Activated CD4-positive, alpha-beta T cell treated with anti-CD3 and anti-CD28 coated beads for 36 hours (primary cell): ENCODE measurements at regions not wholly inside any gene's neighbourhood (a gene's known extent, or its start where the extent isn't known, plus 50 kb on each side); places are given as distances from the start of the nearest gene placed in this dataset.
"Not testable (repeated sequence)": the region's sequence is repeated elsewhere in the genome, so short reads cannot be mapped to it uniquely, and the experiment has no call there.

Experiments used
- ATAC-seq: fragments of 200-7000 bp; cut with Tn5 transposase; one replicate; pipeline ENCODE4 v1.10.0; 2021; ENCODE audit warnings: mild to moderate bottlenecking, moderate library complexity
- CTCF ChIA-PET: fragments of 350-600 bp; sonication (Branson Sonifier 250); formaldehyde crosslinking; loops from one replicate; lab custom pipeline; 2021; ENCODE audit warnings: antibody characterized with exemption; lab: Charles Lee
- POLR2A ChIA-PET: fragments of 350-600 bp; sonication (Branson Sonifier 250); formaldehyde crosslinking; loops from one replicate; lab custom pipeline; 2021; ENCODE audit warnings: antibody characterized with exemption, inconsistent platforms; lab: Charles Lee
- DNase-seq: peaks from one replicate; pipeline ENCODE4 v3.0.0-alpha.2; 2020
- H3K27ac Mint-ChIP-seq: one replicate; pipeline ENCODE4 v1.8.0; 2021; ENCODE audit warnings: mixed read lengths
- H3K27me3 Mint-ChIP-seq: one replicate; pipeline ENCODE4 v1.8.0; 2021; ENCODE audit warnings: mixed read lengths
- H3K36me3 Mint-ChIP-seq: one replicate; pipeline ENCODE4 v1.8.0; 2021; ENCODE audit warnings: low read depth, mixed read lengths
- H3K4me1 Mint-ChIP-seq: one replicate; pipeline ENCODE4 v1.8.0; 2021; ENCODE audit warnings: mixed read lengths
- H3K4me3 Mint-ChIP-seq: one replicate; pipeline ENCODE4 v1.8.0; 2021; ENCODE audit warnings: mild to moderate bottlenecking, moderate library complexity, mixed read lengths
- H3K9me3 Mint-ChIP-seq: one replicate; pipeline ENCODE4 v1.8.0; 2021; ENCODE audit warnings: low read depth, mixed read lengths
- intact Hi-C, 2 experiments: fragments of 100-400 bp; cut with DNase I in 1 of 2; cut with micrococcal nuclease in 1 of 2; formaldehyde crosslinking; loops; one replicate each; pipeline versions ENCODE4 v1.14.2 to v1.15.1; 2022 to 2024; cut with DNase I, micrococcal nuclease

- Mint-ChIP-seq H3K27me3 (no peaks in the 10 kb centered on the region), H3K4me3 (no peak overlapping the region), H3K4me1 (no peaks in the 10 kb centered on the region), H3K9me3 (no peaks in the 10 kb centered on the region), H3K27ac (no peak overlapping the region), H3K36me3 (no peaks in the 10 kb centered on the region)
- DNase-seq (no peak), ATAC-seq (no peak)
- ChIA-PET CTCF (interaction anchor here (0.6 kb wide), 1 partner anchor 483 kb away, joined by 3 read pairs; no protein-coding TSS in a partner anchor), POLR2A (interaction anchor here (0.5 kb wide), 1 partner anchor 30 kb away, joined by 3 read pairs; no protein-coding TSS in a partner anchor)
- intact Hi-C loops = no loop called here
These were observed 330.5 kb upstream of the KAZN start for GRCh38 chr1:14267991-14268390.

DNA sequence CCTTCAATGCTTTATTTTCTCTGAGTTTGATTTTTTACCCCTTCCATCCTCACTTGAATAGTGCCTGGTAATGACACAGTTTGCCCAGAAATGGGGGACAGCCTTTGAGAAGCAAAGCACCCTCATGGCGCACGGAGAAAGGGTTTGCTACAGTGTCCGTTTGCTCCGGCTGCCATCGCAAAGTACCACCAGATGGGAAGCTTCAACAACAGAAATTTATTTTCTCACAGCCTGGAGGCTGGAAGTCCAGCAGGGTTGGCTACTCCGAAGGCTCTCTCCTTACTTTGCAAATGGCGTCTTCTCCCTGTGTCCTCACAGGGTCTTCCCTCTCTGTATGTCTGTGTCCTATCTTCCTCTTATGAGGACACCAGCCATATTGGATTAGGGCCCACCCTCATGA, 327.7 kb upstream of the KAZN start:
- no peak for ATAC-seq
- no peak for DNase-seq
- H3K27ac Mint-ChIP-seq = no peak overlapping the region
- CTCF ChIA-PET = no interaction called here
- POLR2A ChIA-PET = no interaction called here
- no peaks in the 10 kb centered on the region for H3K27me3 Mint-ChIP-seq
- H3K4me3 Mint-ChIP-seq = no peak overlapping the region
- no peaks in the 10 kb centered on the region for H3K9me3 Mint-ChIP-seq
- no peaks in the 10 kb centered on the region for H3K4me1 Mint-ChIP-seq
- H3K36me3 Mint-ChIP-seq = no peaks in the 10 kb centered on the region
- intact Hi-C loops = no loop called here

DNA sequence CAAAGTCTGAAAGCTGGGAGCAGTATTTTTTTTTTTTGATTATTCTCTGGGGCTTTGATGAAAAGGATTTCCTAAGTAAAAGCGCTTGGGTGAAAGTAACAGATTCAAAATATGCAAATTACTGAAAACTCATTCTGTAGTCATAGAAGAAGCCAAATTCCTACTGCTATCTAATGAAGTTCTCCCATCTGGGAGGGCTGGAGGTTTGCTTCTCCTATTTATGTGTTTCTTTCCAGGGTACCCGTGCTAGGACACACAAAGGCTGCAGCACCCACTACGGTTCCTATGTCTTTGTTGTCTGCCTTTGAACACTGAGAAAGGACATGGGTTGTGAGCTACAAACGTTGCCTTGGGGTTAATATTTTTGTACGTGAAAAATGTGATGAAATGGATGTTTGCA, 324.7 kb upstream of the KAZN start:
- Mint-ChIP-seq H3K4me1 (no peaks in the 10 kb centered on the region), H3K27me3 (peaks cover 2% of the 10 kb centered on the region), H3K27ac (no peak overlapping the region), H3K36me3 (no peaks in the 10 kb centered on the region), H3K4me3 (no peak overlapping the region), H3K9me3 (no peaks in the 10 kb centered on the region)
- CTCF ChIA-PET = no interaction called here
- intact Hi-C loops = no loop called here
- POLR2A ChIA-PET = no interaction called here
- DNase-seq = no peak
- ATAC-seq = no peak

DNA sequence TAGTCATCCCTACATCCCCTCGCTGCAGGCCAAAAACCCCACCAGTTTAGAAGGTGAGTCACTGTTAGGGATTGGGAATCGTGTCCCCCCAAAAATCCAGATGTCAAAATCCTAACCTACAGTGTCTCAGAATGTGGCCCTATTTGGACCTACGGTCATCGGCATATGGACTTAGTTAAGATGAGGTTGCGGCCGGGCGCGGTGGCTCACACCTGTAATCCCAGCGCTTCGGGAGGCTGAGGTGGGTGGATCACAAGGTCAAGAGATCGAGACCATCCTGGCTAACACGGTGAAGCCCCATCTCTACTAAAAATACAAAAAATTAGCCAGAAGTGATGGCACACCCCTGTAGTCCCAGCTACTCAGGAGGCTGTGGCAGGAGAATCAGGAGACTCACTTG, 318.6 kb upstream of the KAZN start:
- not testable (repeated sequence) for H3K27me3 Mint-ChIP-seq, H3K36me3 Mint-ChIP-seq, H3K27ac Mint-ChIP-seq

DNA sequence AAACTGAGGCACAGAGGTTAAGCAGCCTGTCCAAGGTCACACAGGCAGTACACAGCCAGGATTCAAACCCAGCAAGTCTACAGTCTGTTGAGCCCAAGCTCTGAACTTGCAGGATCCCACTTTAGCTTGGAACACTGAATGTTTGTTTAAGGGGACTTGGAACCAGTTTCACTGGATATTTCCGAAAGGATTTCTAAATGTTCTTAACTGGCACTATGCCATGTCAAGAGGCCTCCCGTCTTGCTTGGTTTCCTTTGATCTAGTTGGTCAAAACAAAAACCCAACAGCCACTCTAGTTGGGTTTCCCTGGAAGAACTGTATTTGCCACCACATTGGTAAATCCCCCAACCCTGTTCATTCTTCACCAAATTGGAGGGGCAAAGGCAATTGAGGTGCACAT, 317.6 kb upstream of the KAZN start:
- no peaks in the 10 kb centered on the region for H3K9me3 Mint-ChIP-seq
- H3K4me3 Mint-ChIP-seq = no peak overlapping the region
- ATAC-seq (no peak), DNase-seq (no peak)
- CTCF ChIA-PET = no interaction called here
- intact Hi-C loops = no loop called here
- H3K27ac Mint-ChIP-seq = no peak overlapping the region
- H3K36me3 Mint-ChIP-seq = no peaks in the 10 kb centered on the region
- H3K4me1 Mint-ChIP-seq = no peaks in the 10 kb centered on the region
- POLR2A ChIA-PET = no interaction called here
- H3K27me3 Mint-ChIP-seq = peaks cover 2% of the 10 kb centered on the region

More for the DNA sequence above, 318.6 kb upstream of the KAZN start:
- H3K9me3 Mint-ChIP-seq, CTCF ChIA-PET, POLR2A ChIA-PET, DNase-seq, ATAC-seq, intact Hi-C loops, H3K4me3 Mint-ChIP-seq, H3K4me1 Mint-ChIP-seq: not testable (repeated sequence)

DNA sequence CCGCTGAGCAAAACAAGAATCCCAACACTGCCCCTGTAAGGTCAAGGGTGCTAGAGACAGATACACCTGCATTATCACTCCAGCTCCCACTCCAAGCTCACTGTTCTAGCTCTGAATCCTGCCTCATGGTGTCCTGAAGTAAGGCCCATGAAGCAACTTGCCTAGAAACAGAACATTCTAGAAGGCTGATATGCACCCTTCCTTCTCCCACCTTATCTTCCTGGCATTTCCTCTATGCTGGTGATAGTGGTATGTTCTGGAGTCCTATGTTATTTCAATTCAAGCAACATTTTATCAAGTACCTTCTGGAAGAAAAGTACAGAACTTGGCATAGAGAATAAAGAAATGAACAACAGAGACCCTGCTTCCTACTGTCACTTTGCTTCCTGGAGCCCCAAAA, 317.1 kb upstream of the KAZN start:
- H3K36me3 Mint-ChIP-seq = no peaks in the 10 kb centered on the region
- no peak overlapping the region for H3K4me3 Mint-ChIP-seq
- H3K4me1 Mint-ChIP-seq = no peaks in the 10 kb centered on the region
- DNase-seq (no peak), ATAC-seq (no peak)
- ChIA-PET CTCF (no interaction called here), POLR2A (no interaction called here)
- peaks cover 2% of the 10 kb centered on the region for H3K27me3 Mint-ChIP-seq
- no peak overlapping the region for H3K27ac Mint-ChIP-seq
- intact Hi-C loops = no loop called here
- H3K9me3 Mint-ChIP-seq = no peaks in the 10 kb centered on the region

DNA sequence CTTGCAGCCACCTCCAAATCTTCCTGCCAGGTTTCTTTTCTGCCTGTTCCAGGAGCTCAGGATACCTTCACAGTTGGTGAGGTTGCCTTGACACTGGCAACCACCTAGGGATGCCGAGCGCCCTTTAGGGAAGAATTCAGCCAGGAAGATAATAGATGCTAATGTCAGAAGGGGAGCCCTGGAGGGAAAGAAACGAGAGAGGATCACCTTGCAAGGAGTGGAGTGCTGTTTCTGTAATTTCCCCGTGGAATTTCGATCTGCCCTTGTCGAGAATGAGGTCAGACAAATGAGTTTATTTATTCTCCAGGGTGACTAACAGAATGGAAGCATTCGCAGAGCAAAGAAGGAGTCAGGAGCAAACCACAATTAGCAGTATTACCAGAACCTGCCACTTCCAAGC, 315.8 kb upstream of the KAZN start:
- H3K27ac Mint-ChIP-seq = no peak overlapping the region
- H3K4me3 Mint-ChIP-seq = no peak overlapping the region
- H3K27me3 Mint-ChIP-seq = peaks cover 2% of the 10 kb centered on the region
- intact Hi-C loops = no loop called here
- no peaks in the 10 kb centered on the region for H3K9me3 Mint-ChIP-seq
- DNase-seq (no peak), ATAC-seq (no peak)
- H3K4me1 Mint-ChIP-seq = no peaks in the 10 kb centered on the region
- no peaks in the 10 kb centered on the region for H3K36me3 Mint-ChIP-seq
- CTCF ChIA-PET = no interaction called here
- POLR2A ChIA-PET = no interaction called here

DNA sequence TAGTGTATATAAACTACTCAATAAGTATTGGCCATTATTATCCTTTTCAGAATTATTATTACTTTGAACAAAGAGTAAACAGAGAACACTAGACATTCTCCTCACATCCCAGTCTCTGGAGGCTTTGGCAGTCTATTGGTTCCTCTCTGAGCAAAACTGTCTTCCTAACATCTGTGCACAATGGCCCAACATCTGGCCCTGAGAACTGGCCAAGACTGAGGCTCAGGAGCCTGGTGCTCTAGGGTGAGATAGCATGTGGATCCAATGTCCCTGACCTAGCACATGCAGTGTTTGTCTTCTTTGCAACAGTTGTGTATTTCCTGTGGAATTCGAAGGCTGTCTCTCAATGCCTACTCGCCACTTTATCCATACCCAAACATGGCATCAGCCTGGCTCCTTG, 313.2 kb upstream of the KAZN start:
- Mint-ChIP-seq H3K9me3 (peaks cover under 1% of the 10 kb centered on the region), H3K36me3 (no peaks in the 10 kb centered on the region), H3K4me3 (no peak overlapping the region), H3K27ac (no peak overlapping the region), H3K4me1 (no peaks in the 10 kb centered on the region), H3K27me3 (peaks cover 11% of the 10 kb centered on the region)
- POLR2A ChIA-PET = no interaction called here
- intact Hi-C loops = no loop called here
- ATAC-seq (no peak), DNase-seq (no peak)
- CTCF ChIA-PET = no interaction called here

DNA sequence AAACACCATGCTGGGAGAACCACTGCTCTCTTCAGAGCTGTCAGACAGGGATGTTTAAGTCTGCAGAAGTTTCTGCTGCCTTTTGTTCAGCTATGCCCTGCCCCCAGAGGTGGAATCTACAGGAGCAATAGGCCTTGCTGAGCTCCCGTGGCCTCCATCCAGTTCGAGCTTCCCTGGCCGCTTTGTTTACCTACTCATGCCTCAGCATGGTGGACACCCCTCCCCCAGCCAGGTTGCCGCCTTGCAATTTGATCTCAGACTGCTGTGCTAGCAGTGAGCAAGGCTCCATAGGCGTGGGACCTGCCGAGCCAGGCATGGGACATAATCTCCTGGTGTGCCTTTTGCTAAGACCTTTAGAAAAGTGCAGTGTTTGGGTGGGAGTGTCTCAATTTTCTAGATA, 307.3 kb upstream of the KAZN start:
- H3K4me3 Mint-ChIP-seq, DNase-seq, H3K27ac Mint-ChIP-seq, intact Hi-C loops, CTCF ChIA-PET, H3K36me3 Mint-ChIP-seq, H3K9me3 Mint-ChIP-seq, H3K4me1 Mint-ChIP-seq, ATAC-seq, POLR2A ChIA-PET: not testable (repeated sequence)
- peaks cover 15% of the 10 kb centered on the region for H3K27me3 Mint-ChIP-seq

- ChIA-PET POLR2A (no interaction called here), CTCF (interaction anchor here (1.1 kb wide), 1 partner anchor 12 kb away, joined by 3 read pairs; no protein-coding TSS in a partner anchor)
- no peak overlapping the region for H3K4me3 Mint-ChIP-seq
- no peak for ATAC-seq
- H3K27me3 Mint-ChIP-seq = peaks cover 15% of the 10 kb centered on the region
- H3K9me3 Mint-ChIP-seq = peaks cover 2% of the 10 kb centered on the region
- no peaks in the 10 kb centered on the region for H3K4me1 Mint-ChIP-seq
- no peaks in the 10 kb centered on the region for H3K36me3 Mint-ChIP-seq
- H3K27ac Mint-ChIP-seq = no peak overlapping the region
- intact Hi-C loops = no loop called here
- DNase-seq = no peak
These were observed 306.0 kb upstream of the KAZN start for GRCh38 chr1:14292520-14292919.

DNA sequence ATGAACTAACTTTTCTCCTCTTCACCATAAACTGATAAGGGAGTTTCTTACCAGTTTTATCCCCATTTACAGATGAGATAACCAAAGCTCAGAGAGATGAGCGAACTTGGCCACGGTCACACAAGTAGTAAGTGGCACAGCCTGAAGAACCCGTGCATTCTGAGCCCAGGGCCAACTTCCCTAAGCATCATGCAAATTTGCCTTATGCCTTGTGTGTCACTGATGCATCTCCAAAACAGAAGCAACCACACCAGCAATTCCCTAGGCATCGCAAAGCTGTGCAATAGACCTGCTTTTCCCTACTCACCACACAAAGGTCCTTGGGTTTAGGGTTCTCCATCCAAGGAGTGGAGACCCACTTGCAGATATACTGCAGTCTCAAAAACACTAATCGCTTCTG, 304.5 kb upstream of the KAZN start:
- intact Hi-C loops = no loop called here
- H3K27ac Mint-ChIP-seq = no peak overlapping the region
- no peak overlapping the region for H3K4me3 Mint-ChIP-seq
- H3K27me3 Mint-ChIP-seq = peaks cover 14% of the 10 kb centered on the region
- no peaks in the 10 kb centered on the region for H3K4me1 Mint-ChIP-seq
- CTCF ChIA-PET = no interaction called here
- ATAC-seq (no peak), DNase-seq (no peak)
- POLR2A ChIA-PET = no interaction called here
- peaks cover 2% of the 10 kb centered on the region for H3K9me3 Mint-ChIP-seq
- no peaks in the 10 kb centered on the region for H3K36me3 Mint-ChIP-seq

DNA sequence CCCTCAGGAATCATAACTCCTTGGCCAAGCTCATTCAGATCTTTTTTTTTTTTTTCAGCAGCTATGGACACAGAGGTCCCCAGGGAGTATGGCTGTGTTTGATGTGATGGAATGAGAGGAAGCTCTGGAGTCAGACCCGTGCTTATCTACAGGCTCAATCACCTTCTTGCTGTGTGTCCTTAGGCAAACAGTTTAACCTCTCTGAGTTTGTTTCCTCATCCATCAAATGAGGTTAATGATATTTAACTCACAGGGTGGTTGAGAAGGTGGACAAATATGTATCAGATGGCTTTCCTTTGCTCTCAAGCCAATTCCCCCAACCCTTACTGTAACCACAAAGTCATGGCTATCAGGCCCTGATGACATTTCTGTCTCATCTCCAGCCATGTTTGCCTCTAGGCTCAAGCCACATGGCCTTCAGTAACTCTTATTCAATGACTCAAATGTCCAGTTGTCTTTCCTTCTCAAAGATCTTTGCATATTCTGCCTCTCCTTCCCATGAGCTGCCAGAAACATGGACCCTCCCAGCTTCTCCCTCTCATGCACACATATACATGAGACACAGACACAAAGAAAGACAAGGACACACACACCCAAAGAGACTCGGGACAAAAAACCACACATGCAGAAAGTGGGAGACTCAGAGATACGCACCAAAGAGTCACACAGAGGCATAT, 303.5 kb upstream of the KAZN start:
- peaks cover 15% of the 10 kb centered on the region for H3K27me3 Mint-ChIP-seq
- no peaks in the 10 kb centered on the region for H3K36me3 Mint-ChIP-seq
- no peak overlapping the region for H3K4me3 Mint-ChIP-seq
- ATAC-seq = no peak
- peaks cover 2% of the 10 kb centered on the region for H3K9me3 Mint-ChIP-seq
- ChIA-PET CTCF (no interaction called here), POLR2A (no interaction called here)
- intact Hi-C loops = loop anchor here in 1 of 2 experiments (5.0 kb wide), 1 partner anchor 117 kb away; no protein-coding TSS in a partner anchor
- no peaks in the 10 kb centered on the region for H3K4me1 Mint-ChIP-seq
- DNase-seq = no peak
- H3K27ac Mint-ChIP-seq = no peak overlapping the region
